ENCODE measurements at regions not wholly inside any gene's neighbourhood (a gene's known extent, or its start where the extent isn't known, plus 50 kb on each side); places are given as distances from the start of the nearest gene placed in this dataset.

- no peak for TF ChIP-seq JUND (IDR thresholded peaks at IDR 0.05; ENCODE audit: low read depth)
- in situ Hi-C loops (cut with HindIII; ENCODE audit: low pct_unique_long_range_greater_than_20kb, low sequenced_read_pairs) = no loop called here
- no peak for DNase-seq (ENCODE audit: low read depth in 1 of 2, low spot score in 1 of 2)
These were observed 71.0 kb downstream of the CEBPB start for GRCh38 chr20:50261471-50262212.

GRCh38 chr20:50263831-50264230 lies 73.2 kb downstream of the CEBPB start:
- in situ Hi-C loops (cut with HindIII; ENCODE audit: low pct_unique_long_range_greater_than_20kb, low sequenced_read_pairs) = no loop called here
- DNase-seq (ENCODE audit: low read depth in 1 of 2, low spot score in 1 of 2) = no peak
- TF ChIP-seq JUND (IDR thresholded peaks at IDR 0.05; ENCODE audit: low read depth) = no peak

- TF ChIP-seq JUND (IDR thresholded peaks at IDR 0.05; ENCODE audit: low read depth) = no peak
- in situ Hi-C loops (cut with HindIII; ENCODE audit: low pct_unique_long_range_greater_than_20kb, low sequenced_read_pairs) = no loop called here
- no peak for DNase-seq (ENCODE audit: low read depth in 1 of 2, low spot score in 1 of 2)
These were observed 74.0 kb downstream of the CEBPB start for GRCh38 chr20:50264534-50265145.

- TF ChIP-seq JUND (IDR thresholded peaks at IDR 0.05; ENCODE audit: low read depth) = no peak
- DNase-seq (ENCODE audit: low read depth in 1 of 2, low spot score in 1 of 2) = no peak
- in situ Hi-C loops (cut with HindIII; ENCODE audit: low pct_unique_long_range_greater_than_20kb, low sequenced_read_pairs) = no loop called here
These were observed 74.8 kb downstream of the CEBPB start for GRCh38 chr20:50265245-50265946.

GRCh38 chr20:50266293-50267040 lies 75.8 kb downstream of the CEBPB start:
- DNase-seq (ENCODE audit: low read depth in 1 of 2, low spot score in 1 of 2) = no peak
- no peak for TF ChIP-seq JUND (IDR thresholded peaks at IDR 0.05; ENCODE audit: low read depth)
- in situ Hi-C loops (cut with HindIII; ENCODE audit: low pct_unique_long_range_greater_than_20kb, low sequenced_read_pairs) = no loop called here

- no peak for TF ChIP-seq JUND (IDR thresholded peaks at IDR 0.05; ENCODE audit: low read depth)
- no peak for DNase-seq (ENCODE audit: low read depth in 1 of 2, low spot score in 1 of 2)
These were observed 76.6 kb downstream of the CEBPB start for GRCh38 chr20:50267041-50267865.

GRCh38 chr20:50267866-50268219 lies 77.2 kb downstream of the CEBPB start:
- in situ Hi-C loops (cut with HindIII; ENCODE audit: low pct_unique_long_range_greater_than_20kb, low sequenced_read_pairs) = no loop called here
- TF ChIP-seq JUND (IDR thresholded peaks at IDR 0.05; ENCODE audit: low read depth) = no peak
- DNase-seq (ENCODE audit: low read depth in 1 of 2, low spot score in 1 of 2) = no peak

More at GRCh38 chr20:50267041-50267865, 76.6 kb downstream of the CEBPB start:
- in situ Hi-C loops (cut with HindIII; ENCODE audit: low pct_unique_long_range_greater_than_20kb, low sequenced_read_pairs) = no loop called here

GRCh38 chr20:50269091-50270033 lies 78.7 kb downstream of the CEBPB start:
- no peak for DNase-seq (ENCODE audit: low read depth in 1 of 2, low spot score in 1 of 2)
- no peak for TF ChIP-seq JUND (IDR thresholded peaks at IDR 0.05; ENCODE audit: low read depth)
- in situ Hi-C loops (cut with HindIII; ENCODE audit: low pct_unique_long_range_greater_than_20kb, low sequenced_read_pairs) = no loop called here

- in situ Hi-C loops (cut with HindIII; ENCODE audit: low pct_unique_long_range_greater_than_20kb, low sequenced_read_pairs) = no loop called here
- no peak for TF ChIP-seq JUND (IDR thresholded peaks at IDR 0.05; ENCODE audit: low read depth)
- DNase-seq (ENCODE audit: low read depth in 1 of 2, low spot score in 1 of 2) = no peak
These were observed 79.4 kb downstream of the CEBPB start for GRCh38 chr20:50270034-50270395.

GRCh38 chr20:50270569-50270968 lies 79.9 kb downstream of the CEBPB start:
- in situ Hi-C loops (cut with HindIII; ENCODE audit: low pct_unique_long_range_greater_than_20kb, low sequenced_read_pairs) = no loop called here
- DNase-seq (ENCODE audit: low read depth in 1 of 2, low spot score in 1 of 2) = no peak
- TF ChIP-seq JUND (IDR thresholded peaks at IDR 0.05; ENCODE audit: low read depth) = no peak

GRCh38 chr20:50271176-50271575 lies 80.5 kb downstream of the CEBPB start:
- no peak for TF ChIP-seq JUND (IDR thresholded peaks at IDR 0.05; ENCODE audit: low read depth)
- DNase-seq (ENCODE audit: low read depth in 1 of 2, low spot score in 1 of 2) = no peak

More at GRCh38 chr20:50271176-50271575, 80.5 kb downstream of the CEBPB start:
- in situ Hi-C loops (cut with HindIII; ENCODE audit: low pct_unique_long_range_greater_than_20kb, low sequenced_read_pairs) = no loop called here
